A673 (cell line): ENCODE measurements at regions not wholly inside any gene's neighbourhood (a gene's known extent, or its start where the extent isn't known, plus 50 kb on each side); places are given as distances from the start of the nearest gene placed in this dataset.

Source experiments
- EZH2 ChIP-seq: fragments of 200-600 bp; sonication (generic); IDR thresholded peaks from 2 replicates; pipeline ENCODE4 v1.6.1; 2017; ENCODE audit warnings: borderline replicate concordance, low read depth, mild to moderate bottlenecking, mixed read lengths, antibody characterized with exemption, low read length; ENCODE audit not compliant: poor library complexity, severe bottlenecking
- TF ChIP-seq, protein P1 (sequence below): fragments of 300-800, 200-600 bp; sonication (generic); conservative IDR thresholded peaks from 2 replicates; pipeline ENCODE4 v1.5.1; 2017; ENCODE audit warnings: low read depth, mild to moderate bottlenecking, antibody characterized with exemption, low read length, moderate library complexity, mixed read lengths

DNA sequence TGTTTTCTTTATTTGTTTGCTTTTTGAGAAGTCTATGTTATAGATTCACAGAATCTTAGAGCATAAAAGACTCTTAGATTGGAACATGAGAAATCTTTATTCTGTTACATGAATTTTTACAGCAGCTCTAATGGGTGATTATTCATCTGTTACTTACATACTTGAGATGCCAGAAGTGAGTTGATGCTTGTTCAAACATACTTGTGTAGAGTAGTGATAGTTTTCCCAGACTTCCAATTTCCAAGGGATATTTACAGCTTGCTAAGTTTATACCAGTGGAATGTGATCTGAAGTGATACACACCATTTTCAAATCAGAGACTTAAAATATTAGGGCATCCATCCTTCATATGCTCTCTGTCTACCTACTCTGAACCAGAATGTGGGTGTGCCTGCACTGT, 252.9 kb upstream of the SMIM31 start:
- TF ChIP-seq, protein P1, sequence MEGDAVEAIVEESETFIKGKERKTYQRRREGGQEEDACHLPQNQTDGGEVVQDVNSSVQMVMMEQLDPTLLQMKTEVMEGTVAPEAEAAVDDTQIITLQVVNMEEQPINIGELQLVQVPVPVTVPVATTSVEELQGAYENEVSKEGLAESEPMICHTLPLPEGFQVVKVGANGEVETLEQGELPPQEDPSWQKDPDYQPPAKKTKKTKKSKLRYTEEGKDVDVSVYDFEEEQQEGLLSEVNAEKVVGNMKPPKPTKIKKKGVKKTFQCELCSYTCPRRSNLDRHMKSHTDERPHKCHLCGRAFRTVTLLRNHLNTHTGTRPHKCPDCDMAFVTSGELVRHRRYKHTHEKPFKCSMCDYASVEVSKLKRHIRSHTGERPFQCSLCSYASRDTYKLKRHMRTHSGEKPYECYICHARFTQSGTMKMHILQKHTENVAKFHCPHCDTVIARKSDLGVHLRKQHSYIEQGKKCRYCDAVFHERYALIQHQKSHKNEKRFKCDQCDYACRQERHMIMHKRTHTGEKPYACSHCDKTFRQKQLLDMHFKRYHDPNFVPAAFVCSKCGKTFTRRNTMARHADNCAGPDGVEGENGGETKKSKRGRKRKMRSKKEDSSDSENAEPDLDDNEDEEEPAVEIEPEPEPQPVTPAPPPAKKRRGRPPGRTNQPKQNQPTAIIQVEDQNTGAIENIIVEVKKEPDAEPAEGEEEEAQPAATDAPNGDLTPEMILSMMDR: no peak
- TF ChIP-seq EZH2: no peak
